ENCODE measurements at regions not wholly inside any gene's neighbourhood (a gene's known extent, or its start where the extent isn't known, plus 50 kb on each side); places are given as distances from the start of the nearest gene placed in this dataset.

GRCh38 chr15:81536356-81536755 is 162.3 kb upstream of the TMC3 start:
- Histone ChIP-seq H4K20me1 (ENCODE audit: insufficient read depth, low read length) (no peaks in the 10 kb centered on the region), H3K4me3 (ENCODE audit: low read length) (no peak overlapping the region), H2AFZ (ENCODE audit: low read length) (no peak overlapping the region), H3K9ac (ENCODE audit: low read length) (no peak overlapping the region), H3F3A (ENCODE audit: insufficient read depth, low read length) (no peaks in the 10 kb centered on the region), H3K4me1 (ENCODE audit: low read length) (no peaks in the 10 kb centered on the region), H3K27ac (ENCODE audit: low read length) (no peak overlapping the region), H3K27me3 (replicated peaks; ENCODE audit: insufficient read depth, low read length) (no peaks in the 10 kb centered on the region), H3K9me3 (replicated peaks; ENCODE audit: insufficient read depth, low read length) (no peaks in the 10 kb centered on the region), H3K4me2 (ENCODE audit: low read depth, low read length) (no peak overlapping the region), H3K36me3 (replicated peaks; ENCODE audit: insufficient read depth, low read length) (no peaks in the 10 kb centered on the region), H3K79me2 (ENCODE audit: low read length) (no peaks in the 10 kb centered on the region), H3K9me2 (replicated peaks; ENCODE audit: insufficient read depth, low read length) (no peaks in the 10 kb centered on the region)
- no peak for DNase-seq
- TF ChIP-seq CTCF (IDR thresholded peaks at IDR 0.05; ENCODE audit: low read length): no peak
- TF ChIP-seq EZH2phosphoT487 (IDR thresholded peaks at IDR 0.05; ENCODE audit: low read length): no peak
- TF ChIP-seq EZH2 (optimal IDR thresholded peaks at IDR 0.05; ENCODE audit: low read depth, low read length): no peak

- no peak overlapping the region for H3K9ac ChIP-seq (ENCODE audit: low read length)
- no peak overlapping the region for H3K4me3 ChIP-seq (ENCODE audit: low read length)
- no peak overlapping the region for H2AFZ ChIP-seq (ENCODE audit: low read length)
Observed at GRCh38 chr15:81534124-81534523, 160.1 kb upstream of the TMC3 start.

GRCh38 chr15:81532001-81532400 is 158.0 kb upstream of the TMC3 start:
- no peaks in the 10 kb centered on the region for H3K9me3 ChIP-seq (replicated peaks; ENCODE audit: insufficient read depth, low read length)
- H3K36me3 ChIP-seq (replicated peaks; ENCODE audit: insufficient read depth, low read length): no peaks in the 10 kb centered on the region
- no peaks in the 10 kb centered on the region for H4K20me1 ChIP-seq (ENCODE audit: insufficient read depth, low read length)
- no peaks in the 10 kb centered on the region for H3F3A ChIP-seq (ENCODE audit: insufficient read depth, low read length)
- H3K9ac ChIP-seq (ENCODE audit: low read length): no peak overlapping the region
- no peak for DNase-seq
- H3K27ac ChIP-seq (ENCODE audit: low read length): no peak overlapping the region
- no peak overlapping the region for H2AFZ ChIP-seq (ENCODE audit: low read length)
- H3K4me2 ChIP-seq (ENCODE audit: low read depth, low read length): no peak overlapping the region
- no peaks in the 10 kb centered on the region for H3K79me2 ChIP-seq (ENCODE audit: low read length)
- no peak overlapping the region for H3K4me3 ChIP-seq (ENCODE audit: low read length)
- H3K4me1 ChIP-seq (ENCODE audit: low read length): no peaks in the 10 kb centered on the region
- H3K9me2 ChIP-seq (replicated peaks; ENCODE audit: insufficient read depth, low read length): no peaks in the 10 kb centered on the region
- TF ChIP-seq EZH2 (optimal IDR thresholded peaks at IDR 0.05; ENCODE audit: low read depth, low read length) (no peak), CTCF (IDR thresholded peaks at IDR 0.05; ENCODE audit: low read length) (no peak), EZH2phosphoT487 (IDR thresholded peaks at IDR 0.05; ENCODE audit: low read length) (no peak)
- H3K27me3 ChIP-seq (replicated peaks; ENCODE audit: insufficient read depth, low read length): no peaks in the 10 kb centered on the region

More at GRCh38 chr15:81534124-81534523, 160.1 kb upstream of the TMC3 start:
- no peaks in the 10 kb centered on the region for H3K9me2 ChIP-seq (replicated peaks; ENCODE audit: insufficient read depth, low read length)
- H3K4me1 ChIP-seq (ENCODE audit: low read length): no peaks in the 10 kb centered on the region
- H3K36me3 ChIP-seq (replicated peaks; ENCODE audit: insufficient read depth, low read length): no peaks in the 10 kb centered on the region
- H3K27me3 ChIP-seq (replicated peaks; ENCODE audit: insufficient read depth, low read length): no peaks in the 10 kb centered on the region
- H3K27ac ChIP-seq (ENCODE audit: low read length): no peak overlapping the region
- no peaks in the 10 kb centered on the region for H4K20me1 ChIP-seq (ENCODE audit: insufficient read depth, low read length)
- no peak overlapping the region for H3K4me2 ChIP-seq (ENCODE audit: low read depth, low read length)
- TF ChIP-seq EZH2 (optimal IDR thresholded peaks at IDR 0.05; ENCODE audit: low read depth, low read length) (no peak), CTCF (IDR thresholded peaks at IDR 0.05; ENCODE audit: low read length) (no peak), EZH2phosphoT487 (IDR thresholded peaks at IDR 0.05; ENCODE audit: low read length) (no peak)
- H3K9me3 ChIP-seq (replicated peaks; ENCODE audit: insufficient read depth, low read length): no peaks in the 10 kb centered on the region
- H3K79me2 ChIP-seq (ENCODE audit: low read length): no peaks in the 10 kb centered on the region
- H3F3A ChIP-seq (ENCODE audit: insufficient read depth, low read length): no peaks in the 10 kb centered on the region
- DNase-seq: no peak

Measured in MM.1S (cell line).